GM23338 (cell line): ENCODE measurements at regions not wholly inside any gene's neighbourhood (a gene's known extent, or its start where the extent isn't known, plus 50 kb on each side); places are given as distances from the start of the nearest gene placed in this dataset.

ENCODE experiments used
- ATAC-seq: fragments of 200-7000 bp; cut with Tn5 transposase; 3 replicates; pipeline ENCODE4 v1.9.1; 2020
- DNase-seq: peaks from one replicate; pipeline ENCODE4 v3.0.0-alpha.2; 2015; ENCODE audit warnings: low spot score
- H2AFZ ChIP-seq: fragments of 200-600 bp; sonication (generic); 2 replicates; pipeline ENCODE4 v1.8.0; 2016; ENCODE audit warnings: antibody characterized with exemption, mild to moderate bottlenecking, moderate library complexity
- H3F3A ChIP-seq: fragments of 200-600 bp; sonication (generic); replicated peaks from 2 replicates; pipeline ENCODE4 v1.8.0; 2017; ENCODE audit warnings: antibody characterized with exemption, mixed run types, low read depth
- H3K27ac ChIP-seq: fragments of 200-600 bp; sonication (generic); 2 replicates; pipeline ENCODE4 v1.6.1; 2016; ENCODE audit warnings: low read depth
- H3K27me3 ChIP-seq: fragments of 200-600 bp; sonication (generic); 2 replicates; pipeline ENCODE4 v1.8.0; 2016; ENCODE audit warnings: mild to moderate bottlenecking, mixed run types, moderate library complexity; ENCODE audit not compliant: insufficient read depth
- H3K36me3 ChIP-seq: fragments of 200-600 bp; sonication (generic); 2 replicates; pipeline ENCODE4 v1.8.0; 2016; ENCODE audit warnings: mild to moderate bottlenecking; ENCODE audit not compliant: insufficient read depth
- H3K4me1 ChIP-seq: fragments of 200-600 bp; sonication (generic); 2 replicates; pipeline ENCODE4 v1.8.0; 2016; ENCODE audit warnings: mild to moderate bottlenecking, moderate library complexity; ENCODE audit not compliant: insufficient read depth
- H3K4me2 ChIP-seq: fragments of 200-600 bp; sonication (generic); 2 replicates; pipeline ENCODE4 v1.7.1; 2017; ENCODE audit warnings: mixed run types
- H3K4me3 ChIP-seq: fragments of 200-600 bp; sonication (generic); 2 replicates; pipeline ENCODE4 v1.6.1; 2016; ENCODE audit warnings: mixed run types
- H3K79me2 ChIP-seq: fragments of 200-600 bp; sonication (generic); replicated peaks from 2 replicates; pipeline ENCODE4 v1.8.0; 2017; ENCODE audit warnings: mild to moderate bottlenecking; ENCODE audit not compliant: insufficient read depth
- H3K9me2 ChIP-seq: fragments of 200-600 bp; sonication (generic); 2 replicates; pipeline ENCODE4 v1.8.0; 2017; ENCODE audit not compliant: insufficient read depth
- H4K20me1 ChIP-seq: fragments of 200-600 bp; sonication (generic); replicated peaks from 2 replicates; pipeline ENCODE4 v1.8.0; 2017; ENCODE audit warnings: mild to moderate bottlenecking; ENCODE audit not compliant: insufficient read depth
- H3K27ac Mint-ChIP-seq: 2 replicates; pipeline ENCODE4 v1.8.0; 2020; ENCODE audit warnings: inconsistent platforms, mild to moderate bottlenecking, moderate library complexity, mixed read lengths
- H3K27me3 Mint-ChIP-seq: 3 replicates; pipeline ENCODE4 v1.8.0; 2022; ENCODE audit warnings: low read depth, mild to moderate bottlenecking, moderate library complexity, mixed read lengths, inconsistent platforms; ENCODE audit not compliant: insufficient read depth, poor library complexity
- H3K36me3 Mint-ChIP-seq: 3 replicates; pipeline ENCODE4 v1.8.0; 2021; ENCODE audit warnings: low read depth, mild to moderate bottlenecking, inconsistent platforms, moderate library complexity, mixed read lengths
- H3K4me1 Mint-ChIP-seq: 3 replicates; pipeline ENCODE4 v1.8.0; 2020; ENCODE audit warnings: mild to moderate bottlenecking, inconsistent platforms, mixed read lengths
- H3K4me3 Mint-ChIP-seq: 3 replicates; pipeline ENCODE4 v1.8.0; 2021; ENCODE audit warnings: moderate library complexity, mild to moderate bottlenecking, inconsistent platforms, mixed read lengths
- H3K9me3 Mint-ChIP-seq: 3 replicates; pipeline ENCODE4 v1.8.0; 2020; ENCODE audit warnings: moderate library complexity, mild to moderate bottlenecking, inconsistent platforms, mixed read lengths
- CREB1 ChIP-seq: fragments of 250-450 bp; sonication (Bioruptor Pico); IDR thresholded peaks from 2 replicates; pipeline ENCODE4 v1.5.0; 2020; ENCODE audit warnings: low read depth, mild to moderate bottlenecking, moderate library complexity
- EZH2 ChIP-seq: fragments of 200-600 bp; sonication (generic); IDR thresholded peaks from one replicate; pipeline ENCODE4 v1.8.0; 2017; ENCODE audit warnings: antibody characterized with exemption, mild to moderate bottlenecking, low read depth; ENCODE audit not compliant: unreplicated experiment
- EZH2phosphoT487 ChIP-seq: fragments of 200-600 bp; sonication (generic); IDR thresholded peaks from one replicate; pipeline ENCODE4 v1.8.1; 2018; ENCODE audit warnings: antibody characterized with exemption; ENCODE audit not compliant: unreplicated experiment
- JUNB ChIP-seq: IDR thresholded peaks from one replicate; pipeline ENCODE4 v1.6.1; 2016; ENCODE audit warnings: antibody characterized with exemption; ENCODE audit not compliant: unreplicated experiment
- NANOG ChIP-seq: IDR thresholded peaks from 2 replicates; pipeline ENCODE4 v1.6.1; 2016; ENCODE audit warnings: antibody characterized with exemption, borderline replicate concordance
- POLR2AphosphoS5 ChIP-seq: IDR thresholded peaks from 2 replicates; pipeline ENCODE4 v1.6.1; 2016; ENCODE audit warnings: antibody characterized with exemption, low read depth
- STAT1 ChIP-seq: IDR thresholded peaks from one replicate; pipeline ENCODE4 v1.6.1; 2016; ENCODE audit warnings: antibody characterized with exemption; ENCODE audit not compliant: unreplicated experiment
- ZNF114 ChIP-seq: fragments of 250-450 bp; sonication (Bioruptor Pico); IDR thresholded peaks from 2 replicates; pipeline ENCODE4 v1.5.0; 2020; ENCODE audit warnings: mild to moderate bottlenecking, moderate library complexity
- ZNF331 ChIP-seq: fragments of 250-450 bp; sonication (Bioruptor Pico); IDR thresholded peaks from 2 replicates; pipeline ENCODE4 v1.5.0; 2020; ENCODE audit warnings: low read depth, mild to moderate bottlenecking, moderate library complexity
- TF ChIP-seq, protein P1 (sequence below): IDR thresholded peaks from 2 replicates; pipeline ENCODE4 v1.6.1; 2016; ENCODE audit warnings: antibody characterized with exemption
- TF ChIP-seq, protein P2 (sequence below): IDR thresholded peaks from one replicate; pipeline ENCODE4 v1.6.1; 2018; ENCODE audit warnings: antibody characterized with exemption; ENCODE audit not compliant: unreplicated experiment
- TF ChIP-seq, protein P3 (sequence below), 2 experiments: fragments of 200-600 bp in 1 of 2; sonication (generic) in 1 of 2; conservative IDR thresholded peaks; 2 replicates each; pipeline versions ENCODE4 v1.5.1 to v1.6.1; 2016 to 2017; ENCODE audit warnings: antibody characterized with exemption in 2 of 2, low read depth in 2 of 2, mild to moderate bottlenecking in 2 of 2, moderate library complexity in 1 of 2
- TF ChIP-seq, protein P4 (sequence below): fragments of 250-450 bp; sonication (Bioruptor Pico); IDR thresholded peaks from 2 replicates; pipeline ENCODE4 v1.5.0; 2020; ENCODE audit warnings: mild to moderate bottlenecking, moderate library complexity

DNA sequence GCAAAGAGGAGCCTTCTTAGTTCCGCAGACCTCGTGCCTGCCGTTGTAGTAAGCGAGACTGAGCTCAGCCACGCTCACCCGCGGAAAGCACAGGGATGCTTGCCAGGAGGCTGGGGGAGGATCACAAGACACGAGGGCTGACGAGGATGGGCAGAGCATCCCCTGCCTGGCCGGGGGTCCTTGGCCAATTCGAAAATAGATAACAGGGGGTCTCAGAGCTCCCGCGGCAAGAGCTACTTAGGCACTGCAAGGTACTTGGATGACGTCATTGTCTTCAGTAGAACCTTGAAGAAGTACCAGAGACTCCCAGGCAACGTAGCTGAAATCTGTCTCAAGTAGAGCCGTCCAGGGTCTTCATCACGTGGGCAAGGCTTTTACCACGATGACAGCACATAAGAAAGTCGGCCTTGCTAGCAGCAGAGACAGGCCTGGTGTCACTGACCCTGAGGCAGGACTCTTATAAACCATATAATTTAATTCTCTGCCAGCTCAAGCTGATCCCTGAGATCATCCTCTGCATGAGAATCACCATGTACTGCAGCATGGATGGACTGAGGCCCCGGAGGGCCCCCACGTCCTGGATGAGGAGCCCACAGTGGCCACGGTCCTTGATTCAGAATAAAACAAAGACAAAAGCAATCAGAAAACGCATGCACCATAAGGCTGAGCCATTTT is 81.9 kb downstream of the TMEM18 start:
- Histone ChIP-seq H3K4me1 (no peaks in the 10 kb centered on the region), H3K36me3 (no peaks in the 10 kb centered on the region), H3K9me2 (0 out of 2 replicates have a peak, but pooled peaks cover 4% of the 10 kb centered on the region), H3K27me3 (no peaks in the 10 kb centered on the region), H3K4me3 (no peak overlapping the region), H3K79me2 (no peaks in the 10 kb centered on the region), H3F3A (no peaks in the 10 kb centered on the region), H3K4me2 (no peak overlapping the region), H3K27ac (no peak overlapping the region), H4K20me1 (no peaks in the 10 kb centered on the region), H2AFZ (peak overlapping the region; percentile 63; the same call in 1 of the 2 replicates)
- Mint-ChIP-seq H3K27me3 (peaks cover 5% of the 10 kb centered on the region), H3K9me3 (no peaks in the 10 kb centered on the region), H3K27ac (no peak overlapping the region), H3K4me3 (no peak overlapping the region), H3K4me1 (no peaks in the 10 kb centered on the region), H3K36me3 (no peaks in the 10 kb centered on the region)
- ATAC-seq (no peak), DNase-seq (no peak)
- TF ChIP-seq ZNF114 (CRISPR knock-in tag) (no peak), ZNF331 (no peak), STAT1 (no peak), JUNB (no peak), EZH2phosphoT487 (no peak), CREB1 (no peak), EZH2 (no peak), NANOG (no peak), POLR2AphosphoS5 (no peak)
- TF ChIP-seq, protein P1, sequence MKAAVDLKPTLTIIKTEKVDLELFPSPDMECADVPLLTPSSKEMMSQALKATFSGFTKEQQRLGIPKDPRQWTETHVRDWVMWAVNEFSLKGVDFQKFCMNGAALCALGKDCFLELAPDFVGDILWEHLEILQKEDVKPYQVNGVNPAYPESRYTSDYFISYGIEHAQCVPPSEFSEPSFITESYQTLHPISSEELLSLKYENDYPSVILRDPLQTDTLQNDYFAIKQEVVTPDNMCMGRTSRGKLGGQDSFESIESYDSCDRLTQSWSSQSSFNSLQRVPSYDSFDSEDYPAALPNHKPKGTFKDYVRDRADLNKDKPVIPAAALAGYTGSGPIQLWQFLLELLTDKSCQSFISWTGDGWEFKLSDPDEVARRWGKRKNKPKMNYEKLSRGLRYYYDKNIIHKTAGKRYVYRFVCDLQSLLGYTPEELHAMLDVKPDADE, result no peak
- TF ChIP-seq, protein P2, sequence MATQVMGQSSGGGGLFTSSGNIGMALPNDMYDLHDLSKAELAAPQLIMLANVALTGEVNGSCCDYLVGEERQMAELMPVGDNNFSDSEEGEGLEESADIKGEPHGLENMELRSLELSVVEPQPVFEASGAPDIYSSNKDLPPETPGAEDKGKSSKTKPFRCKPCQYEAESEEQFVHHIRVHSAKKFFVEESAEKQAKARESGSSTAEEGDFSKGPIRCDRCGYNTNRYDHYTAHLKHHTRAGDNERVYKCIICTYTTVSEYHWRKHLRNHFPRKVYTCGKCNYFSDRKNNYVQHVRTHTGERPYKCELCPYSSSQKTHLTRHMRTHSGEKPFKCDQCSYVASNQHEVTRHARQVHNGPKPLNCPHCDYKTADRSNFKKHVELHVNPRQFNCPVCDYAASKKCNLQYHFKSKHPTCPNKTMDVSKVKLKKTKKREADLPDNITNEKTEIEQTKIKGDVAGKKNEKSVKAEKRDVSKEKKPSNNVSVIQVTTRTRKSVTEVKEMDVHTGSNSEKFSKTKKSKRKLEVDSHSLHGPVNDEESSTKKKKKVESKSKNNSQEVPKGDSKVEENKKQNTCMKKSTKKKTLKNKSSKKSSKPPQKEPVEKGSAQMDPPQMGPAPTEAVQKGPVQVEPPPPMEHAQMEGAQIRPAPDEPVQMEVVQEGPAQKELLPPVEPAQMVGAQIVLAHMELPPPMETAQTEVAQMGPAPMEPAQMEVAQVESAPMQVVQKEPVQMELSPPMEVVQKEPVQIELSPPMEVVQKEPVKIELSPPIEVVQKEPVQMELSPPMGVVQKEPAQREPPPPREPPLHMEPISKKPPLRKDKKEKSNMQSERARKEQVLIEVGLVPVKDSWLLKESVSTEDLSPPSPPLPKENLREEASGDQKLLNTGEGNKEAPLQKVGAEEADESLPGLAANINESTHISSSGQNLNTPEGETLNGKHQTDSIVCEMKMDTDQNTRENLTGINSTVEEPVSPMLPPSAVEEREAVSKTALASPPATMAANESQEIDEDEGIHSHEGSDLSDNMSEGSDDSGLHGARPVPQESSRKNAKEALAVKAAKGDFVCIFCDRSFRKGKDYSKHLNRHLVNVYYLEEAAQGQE, result no peak
- TF ChIP-seq, protein P3, sequence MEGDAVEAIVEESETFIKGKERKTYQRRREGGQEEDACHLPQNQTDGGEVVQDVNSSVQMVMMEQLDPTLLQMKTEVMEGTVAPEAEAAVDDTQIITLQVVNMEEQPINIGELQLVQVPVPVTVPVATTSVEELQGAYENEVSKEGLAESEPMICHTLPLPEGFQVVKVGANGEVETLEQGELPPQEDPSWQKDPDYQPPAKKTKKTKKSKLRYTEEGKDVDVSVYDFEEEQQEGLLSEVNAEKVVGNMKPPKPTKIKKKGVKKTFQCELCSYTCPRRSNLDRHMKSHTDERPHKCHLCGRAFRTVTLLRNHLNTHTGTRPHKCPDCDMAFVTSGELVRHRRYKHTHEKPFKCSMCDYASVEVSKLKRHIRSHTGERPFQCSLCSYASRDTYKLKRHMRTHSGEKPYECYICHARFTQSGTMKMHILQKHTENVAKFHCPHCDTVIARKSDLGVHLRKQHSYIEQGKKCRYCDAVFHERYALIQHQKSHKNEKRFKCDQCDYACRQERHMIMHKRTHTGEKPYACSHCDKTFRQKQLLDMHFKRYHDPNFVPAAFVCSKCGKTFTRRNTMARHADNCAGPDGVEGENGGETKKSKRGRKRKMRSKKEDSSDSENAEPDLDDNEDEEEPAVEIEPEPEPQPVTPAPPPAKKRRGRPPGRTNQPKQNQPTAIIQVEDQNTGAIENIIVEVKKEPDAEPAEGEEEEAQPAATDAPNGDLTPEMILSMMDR (conservative IDR thresholded peaks at IDR 0.05; ENCODE audit: low read depth in 2 of 2), result no peak
- TF ChIP-seq, protein P4, sequence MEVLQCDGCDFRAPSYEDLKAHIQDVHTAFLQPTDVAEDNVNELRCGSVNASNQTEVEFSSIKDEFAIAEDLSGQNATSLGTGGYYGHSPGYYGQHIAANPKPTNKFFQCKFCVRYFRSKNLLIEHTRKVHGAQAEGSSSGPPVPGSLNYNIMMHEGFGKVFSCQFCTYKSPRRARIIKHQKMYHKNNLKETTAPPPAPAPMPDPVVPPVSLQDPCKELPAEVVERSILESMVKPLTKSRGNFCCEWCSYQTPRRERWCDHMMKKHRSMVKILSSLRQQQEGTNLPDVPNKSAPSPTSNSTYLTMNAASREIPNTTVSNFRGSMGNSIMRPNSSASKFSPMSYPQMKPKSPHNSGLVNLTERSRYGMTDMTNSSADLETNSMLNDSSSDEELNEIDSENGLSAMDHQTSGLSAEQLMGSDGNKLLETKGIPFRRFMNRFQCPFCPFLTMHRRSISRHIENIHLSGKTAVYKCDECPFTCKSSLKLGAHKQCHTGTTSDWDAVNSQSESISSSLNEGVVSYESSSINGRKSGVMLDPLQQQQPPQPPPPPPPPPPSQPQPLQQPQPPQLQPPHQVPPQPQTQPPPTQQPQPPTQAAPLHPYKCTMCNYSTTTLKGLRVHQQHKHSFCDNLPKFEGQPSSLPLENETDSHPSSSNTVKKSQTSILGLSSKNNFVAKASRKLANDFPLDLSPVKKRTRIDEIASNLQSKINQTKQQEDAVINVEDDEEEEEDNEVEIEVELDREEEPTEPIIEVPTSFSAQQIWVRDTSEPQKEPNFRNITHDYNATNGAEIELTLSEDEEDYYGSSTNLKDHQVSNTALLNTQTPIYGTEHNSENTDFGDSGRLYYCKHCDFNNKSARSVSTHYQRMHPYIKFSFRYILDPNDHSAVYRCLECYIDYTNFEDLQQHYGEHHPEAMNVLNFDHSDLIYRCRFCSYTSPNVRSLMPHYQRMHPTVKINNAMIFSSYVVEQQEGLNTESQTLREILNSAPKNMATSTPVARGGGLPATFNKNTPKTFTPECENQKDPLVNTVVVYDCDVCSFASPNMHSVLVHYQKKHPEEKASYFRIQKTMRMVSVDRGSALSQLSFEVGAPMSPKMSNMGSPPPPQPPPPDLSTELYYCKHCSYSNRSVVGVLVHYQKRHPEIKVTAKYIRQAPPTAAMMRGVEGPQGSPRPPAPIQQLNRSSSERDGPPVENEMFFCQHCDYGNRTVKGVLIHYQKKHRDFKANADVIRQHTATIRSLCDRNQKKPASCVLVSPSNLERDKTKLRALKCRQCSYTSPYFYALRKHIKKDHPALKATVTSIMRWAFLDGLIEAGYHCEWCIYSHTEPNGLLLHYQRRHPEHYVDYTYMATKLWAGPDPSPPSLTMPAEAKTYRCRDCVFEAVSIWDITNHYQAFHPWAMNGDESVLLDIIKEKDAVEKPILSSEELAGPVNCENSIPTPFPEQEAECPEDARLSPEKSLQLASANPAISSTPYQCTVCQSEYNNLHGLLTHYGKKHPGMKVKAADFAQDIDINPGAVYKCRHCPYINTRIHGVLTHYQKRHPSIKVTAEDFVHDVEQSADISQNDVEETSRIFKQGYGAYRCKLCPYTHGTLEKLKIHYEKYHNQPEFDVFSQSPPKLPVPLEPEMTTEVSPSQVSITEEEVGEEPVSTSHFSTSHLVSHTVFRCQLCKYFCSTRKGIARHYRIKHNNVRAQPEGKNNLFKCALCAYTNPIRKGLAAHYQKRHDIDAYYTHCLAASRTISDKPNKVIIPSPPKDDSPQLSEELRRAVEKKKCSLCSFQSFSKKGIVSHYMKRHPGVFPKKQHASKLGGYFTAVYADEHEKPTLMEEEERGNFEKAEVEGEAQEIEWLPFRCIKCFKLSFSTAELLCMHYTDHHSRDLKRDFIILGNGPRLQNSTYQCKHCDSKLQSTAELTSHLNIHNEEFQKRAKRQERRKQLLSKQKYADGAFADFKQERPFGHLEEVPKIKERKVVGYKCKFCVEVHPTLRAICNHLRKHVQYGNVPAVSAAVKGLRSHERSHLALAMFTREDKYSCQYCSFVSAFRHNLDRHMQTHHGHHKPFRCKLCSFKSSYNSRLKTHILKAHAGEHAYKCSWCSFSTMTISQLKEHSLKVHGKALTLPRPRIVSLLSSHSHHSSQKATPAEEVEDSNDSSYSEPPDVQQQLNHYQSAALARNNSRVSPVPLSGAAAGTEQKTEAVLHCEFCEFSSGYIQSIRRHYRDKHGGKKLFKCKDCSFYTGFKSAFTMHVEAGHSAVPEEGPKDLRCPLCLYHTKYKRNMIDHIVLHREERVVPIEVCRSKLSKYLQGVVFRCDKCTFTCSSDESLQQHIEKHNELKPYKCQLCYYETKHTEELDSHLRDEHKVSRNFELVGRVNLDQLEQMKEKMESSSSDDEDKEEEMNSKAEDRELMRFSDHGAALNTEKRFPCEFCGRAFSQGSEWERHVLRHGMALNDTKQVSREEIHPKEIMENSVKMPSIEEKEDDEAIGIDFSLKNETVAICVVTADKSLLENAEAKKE (CRISPR knock-in tag), result no peak
